Stimulated activated CD8-positive, alpha-beta memory T cell treated with anti-CD3 and anti-CD28 coated beads, Interleukin-15, amount 100 ng/mL, for 24 hours (primary cell): ENCODE measurements at regions not wholly inside any gene's neighbourhood (a gene's known extent, or its start where the extent isn't known, plus 50 kb on each side); places are given as distances from the start of the nearest gene placed in this dataset.
"Not testable (repeated sequence)": the region's sequence is repeated elsewhere in the genome, so short reads cannot be mapped to it uniquely, and the experiment has no call there.

Experiments
- DNase-seq: peaks from one replicate; pipeline ENCODE4 v3.0.0-alpha.2; 2020; ENCODE audit warnings: low read depth

DNA sequence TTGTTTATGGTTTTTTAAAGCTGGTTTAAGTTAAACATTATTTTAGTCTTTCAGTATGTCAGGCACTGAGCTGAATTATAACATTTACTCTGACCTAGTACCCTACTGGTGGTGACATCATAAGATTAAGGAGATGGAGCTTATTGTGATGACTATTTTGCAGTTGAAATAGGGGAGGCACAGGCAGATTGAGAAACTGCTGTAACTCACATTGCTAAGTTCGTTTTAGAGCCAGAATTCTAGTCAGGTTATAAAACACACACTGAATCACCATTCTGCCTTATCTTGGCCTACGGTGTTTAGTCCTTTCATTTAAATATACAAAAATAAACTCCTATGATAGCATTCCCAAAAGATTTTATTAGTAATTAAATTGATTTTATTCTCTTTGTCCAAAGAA lies 584.1 kb downstream of the TFAP2A start:
- no peak for DNase-seq

GRCh38 chr6:9825526-9825925 lies 589.3 kb downstream of the TFAP2A start:
- no peak for DNase-seq

GRCh38 chr6:9810727-9811126 lies 604.1 kb downstream of the TFAP2A start:
- not testable (repeated sequence) for DNase-seq

DNA sequence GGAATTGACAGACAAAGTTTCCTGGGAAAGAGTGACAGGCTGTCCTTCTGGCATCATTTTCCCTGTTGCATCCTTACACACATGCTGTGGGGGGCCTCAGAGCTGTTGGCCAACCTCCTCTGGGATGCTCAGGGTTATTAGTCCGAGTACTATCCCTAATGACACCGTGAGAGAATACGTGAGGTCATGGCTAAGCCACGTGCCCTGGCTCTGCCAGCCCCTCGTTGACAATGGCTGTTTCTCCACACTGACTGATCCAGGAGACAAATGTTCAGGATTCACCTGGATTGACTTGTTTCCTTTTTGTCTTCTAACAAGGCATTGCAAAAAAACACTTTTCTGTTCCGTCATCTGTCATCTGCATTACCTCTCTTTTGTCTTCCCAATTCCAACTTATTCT lies 604.6 kb downstream of the TFAP2A start:
- DNase-seq, result no peak

DNA sequence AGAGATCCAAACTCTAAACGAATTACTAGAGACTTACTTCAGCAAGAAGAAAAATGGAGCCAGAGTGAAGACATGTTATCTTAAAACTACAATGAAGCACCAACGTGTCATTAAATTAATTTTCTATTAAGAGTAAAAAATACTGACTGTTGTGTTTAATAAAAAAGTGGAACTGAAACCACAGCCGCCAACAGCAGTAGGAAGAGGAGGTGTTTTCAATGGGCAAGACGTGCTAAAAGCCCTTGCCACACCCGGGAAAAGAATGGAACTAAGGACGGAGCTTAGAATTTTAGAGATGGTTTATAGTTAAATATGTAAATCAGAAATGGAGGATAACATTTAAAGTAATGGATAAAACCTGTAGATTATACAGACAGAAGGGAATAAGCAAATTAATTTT lies 608.7 kb downstream of the TFAP2A start:
- no peak for DNase-seq

GRCh38 chr6:9801249-9801754 lies 613.6 kb downstream of the TFAP2A start:
- no peak for DNase-seq

DNA sequence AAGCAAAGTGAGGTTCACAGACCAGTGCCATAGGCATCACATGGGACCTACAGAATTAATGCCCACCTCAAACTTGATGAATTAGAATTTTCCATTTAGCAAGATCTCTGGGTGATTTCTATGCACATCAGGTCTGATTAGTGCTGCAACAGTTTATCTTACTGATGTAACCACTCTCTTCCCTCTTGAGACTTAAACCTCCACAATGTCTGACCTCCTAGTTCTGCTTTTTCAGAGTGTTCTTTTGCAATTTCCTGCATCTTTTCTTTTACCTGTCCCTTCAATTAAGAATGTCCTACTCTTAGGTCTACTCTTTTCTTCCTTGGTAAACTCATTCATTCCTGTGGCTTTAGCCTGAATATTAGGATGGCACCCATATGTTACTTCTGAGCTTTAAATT lies 615.3 kb downstream of the TFAP2A start:
- no peak for DNase-seq

- DNase-seq, result no peak
Measured at GRCh38 chr6:9796827-9797226, 618.0 kb downstream of the TFAP2A start.

DNA sequence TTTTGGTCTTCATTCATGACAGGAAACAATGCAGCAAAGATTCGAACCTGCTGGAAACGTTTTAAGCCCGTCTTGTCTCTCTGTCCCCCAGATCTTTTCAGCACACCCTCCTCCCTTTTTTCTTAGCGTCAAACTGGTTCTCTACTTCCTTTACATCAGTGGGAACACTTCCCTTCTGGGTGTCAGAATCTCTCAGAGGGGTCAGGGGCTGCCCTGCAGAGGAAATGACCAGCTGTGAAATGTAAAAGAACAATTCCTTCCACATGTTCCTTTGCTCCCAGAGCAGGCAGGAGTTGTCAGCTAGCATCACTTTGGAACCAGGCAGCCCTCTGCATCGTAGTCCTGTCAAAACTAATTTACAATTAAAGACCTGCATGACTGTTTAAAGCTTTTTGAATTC lies 619.0 kb downstream of the TFAP2A start:
- DNase-seq, result no peak

- no peak for DNase-seq
Measured at GRCh38 chr6:9789201-9789600, 625.7 kb downstream of the TFAP2A start.

GRCh38 chr6:9784786-9785185 lies 630.1 kb downstream of the TFAP2A start:
- DNase-seq, result no peak

DNA sequence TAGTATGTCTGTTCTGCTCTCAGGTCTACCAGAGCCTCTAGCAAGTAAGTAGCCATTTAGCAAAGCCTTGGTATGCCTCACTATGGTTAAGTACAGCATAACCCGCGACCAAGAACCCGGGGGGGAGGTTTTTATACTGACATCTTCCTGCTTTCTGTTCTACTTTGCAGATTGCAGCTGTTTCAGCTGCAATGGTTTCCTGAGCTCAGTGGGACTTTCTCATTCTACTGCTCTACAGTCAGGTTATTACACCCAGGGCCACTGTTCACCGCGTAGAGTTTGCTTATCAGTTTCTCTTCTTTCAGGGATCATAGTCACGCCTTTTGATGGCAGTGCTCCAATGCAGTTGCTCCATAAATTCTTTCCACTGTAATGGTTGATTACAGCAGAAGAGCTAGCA lies 631.3 kb downstream of the TFAP2A start:
- no peak for DNase-seq

DNA sequence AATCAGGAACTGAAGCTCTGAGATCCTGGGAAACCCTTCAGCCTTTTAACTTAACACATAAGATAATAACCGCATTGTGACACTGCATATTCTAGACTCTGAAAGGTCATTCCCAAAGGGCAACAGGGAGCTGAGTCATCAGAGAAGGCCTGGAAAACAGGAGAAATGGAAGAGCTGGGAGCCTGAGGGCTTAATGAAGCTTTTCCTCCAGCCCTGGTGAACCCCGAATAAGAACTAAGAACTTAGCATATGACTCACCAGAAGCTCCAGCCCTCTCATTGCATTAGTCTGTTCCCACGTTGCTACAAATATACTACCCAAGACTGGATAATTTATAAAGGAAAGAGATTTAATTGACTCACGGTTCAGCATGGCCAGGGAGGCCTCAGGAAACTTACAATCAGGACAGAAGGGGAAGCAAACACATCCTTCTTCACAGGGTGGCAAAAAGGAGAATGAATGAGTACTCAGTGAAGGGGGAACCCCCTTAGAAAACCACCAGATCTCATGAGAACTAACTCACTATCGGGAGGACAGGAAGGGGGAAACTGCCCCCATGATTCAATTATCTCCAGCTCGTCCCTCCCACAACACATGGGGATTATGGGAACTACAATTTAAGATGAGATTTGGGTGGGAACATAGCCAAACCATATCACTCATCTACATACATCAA lies 648.5 kb downstream of the TFAP2A start:
- DNase-seq, result no peak

DNA sequence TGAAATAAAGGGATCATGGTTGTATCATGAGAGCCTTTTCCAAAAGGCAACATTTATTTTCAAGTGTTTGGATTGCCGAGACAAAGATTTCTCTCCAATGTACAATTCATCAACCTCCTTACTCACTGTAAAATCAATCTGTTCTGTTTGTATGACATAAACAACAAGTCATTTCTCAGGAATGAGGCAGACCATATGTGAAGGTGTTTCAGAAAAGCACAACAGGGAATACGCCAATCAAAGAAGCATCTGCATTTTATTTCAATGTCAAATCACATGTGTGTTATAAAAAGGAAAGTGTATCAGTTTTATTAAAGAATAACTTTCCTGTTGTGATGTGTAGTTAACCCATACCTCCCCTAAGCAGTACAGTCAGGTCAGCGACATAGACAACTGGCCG lies 653.7 kb downstream of the TFAP2A start:
- DNase-seq, result no peak

DNA sequence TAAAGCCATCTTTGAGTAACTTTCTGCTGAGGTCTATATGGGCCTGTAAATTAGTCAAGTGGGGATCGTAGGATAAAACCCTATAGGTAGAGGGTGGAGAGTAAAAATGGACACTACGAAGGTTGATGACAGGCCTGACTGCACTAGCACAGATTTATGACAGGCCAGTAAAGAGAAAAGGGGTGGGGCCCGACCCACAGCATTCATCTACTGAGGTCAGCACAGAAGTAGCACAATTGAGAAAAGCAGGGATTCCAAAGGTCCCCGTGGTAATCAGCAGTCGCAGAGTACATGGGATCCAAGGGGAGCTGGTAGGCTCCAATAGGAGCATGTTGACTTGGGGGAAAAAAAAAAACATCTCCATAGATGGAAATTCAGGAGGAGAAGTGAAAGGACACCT lies 660.4 kb downstream of the TFAP2A start:
- DNase-seq, result no peak

DNA sequence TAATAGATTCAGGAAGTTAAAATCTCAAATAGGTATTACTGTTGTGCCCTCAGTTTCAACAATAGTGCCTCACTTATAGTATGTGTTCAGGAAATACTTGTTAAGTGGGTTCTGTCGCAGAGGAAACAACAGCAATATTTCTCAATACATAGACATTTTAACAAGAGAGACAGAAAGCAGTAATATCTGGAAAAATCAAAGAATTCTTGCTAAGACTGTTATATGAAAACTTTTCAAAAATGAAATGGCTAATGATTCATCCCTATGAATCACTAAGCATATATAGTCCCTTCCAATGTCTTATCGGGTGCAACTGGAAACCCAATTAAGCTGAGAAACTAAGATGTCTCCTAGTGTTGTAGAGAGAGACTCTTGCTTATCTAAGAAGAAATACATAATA lies 668.9 kb downstream of the TFAP2A start:
- no peak for DNase-seq

DNA sequence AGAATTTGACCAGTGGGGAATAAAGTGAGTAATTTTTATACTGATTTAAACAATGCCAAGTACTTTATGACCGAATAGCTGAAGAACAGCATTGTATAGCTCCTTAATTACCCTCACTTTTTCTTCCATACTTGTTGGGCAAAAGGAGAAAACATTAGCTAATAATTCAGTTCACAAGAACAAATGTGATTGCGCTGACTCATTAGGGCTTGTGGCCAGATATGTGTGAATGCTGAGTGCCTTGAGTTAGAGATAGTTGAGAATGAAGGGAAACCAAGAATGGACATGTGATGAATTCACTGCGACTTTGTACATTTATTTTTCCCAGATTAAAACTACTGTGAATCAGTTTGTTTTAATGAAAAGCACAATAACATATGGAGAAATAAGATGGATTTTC lies 669.4 kb downstream of the TFAP2A start:
- no peak for DNase-seq

DNA sequence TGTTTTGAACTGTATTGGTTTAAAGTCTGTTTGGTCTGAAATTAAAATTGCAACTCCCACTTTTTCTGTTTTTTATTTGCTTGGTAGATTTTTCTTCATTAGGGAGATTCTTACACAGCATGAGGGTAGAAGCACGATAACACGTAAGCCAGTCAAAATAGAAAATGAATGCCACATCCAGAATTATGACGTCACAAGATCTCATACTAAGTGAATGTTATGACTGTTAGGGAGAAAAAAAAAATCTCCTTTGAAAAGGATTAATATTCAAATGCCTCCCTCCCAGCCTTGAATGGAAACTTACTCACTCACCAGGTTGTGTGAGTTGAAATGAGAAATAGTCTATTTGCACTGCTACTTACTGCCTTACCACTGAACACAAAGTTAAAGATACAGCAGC lies 670.8 kb downstream of the TFAP2A start:
- DNase-seq, result no peak

DNA sequence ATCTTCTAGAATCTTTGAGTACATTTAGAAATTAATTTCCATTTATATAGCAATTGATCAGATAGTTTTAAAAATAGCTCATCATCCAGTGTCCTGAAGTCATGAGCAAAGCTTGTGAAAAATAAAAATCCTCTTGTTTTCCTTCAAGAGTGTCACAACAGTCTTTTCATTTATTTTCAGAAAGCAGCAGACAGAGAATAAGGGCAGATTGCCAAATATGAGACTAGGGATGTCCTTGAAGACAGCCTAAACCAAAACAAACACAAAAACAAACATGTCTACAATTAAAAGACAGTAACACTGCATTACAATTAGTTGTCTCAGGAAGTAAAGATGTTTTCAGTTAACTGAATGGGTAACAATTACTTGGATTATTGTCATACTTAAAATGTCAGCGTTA lies 682.8 kb downstream of the TFAP2A start:
- DNase-seq, result no peak

- DNase-seq, result not testable (repeated sequence)
Measured at GRCh38 chr6:9725776-9726175, 689.1 kb downstream of the TFAP2A start.

DNA sequence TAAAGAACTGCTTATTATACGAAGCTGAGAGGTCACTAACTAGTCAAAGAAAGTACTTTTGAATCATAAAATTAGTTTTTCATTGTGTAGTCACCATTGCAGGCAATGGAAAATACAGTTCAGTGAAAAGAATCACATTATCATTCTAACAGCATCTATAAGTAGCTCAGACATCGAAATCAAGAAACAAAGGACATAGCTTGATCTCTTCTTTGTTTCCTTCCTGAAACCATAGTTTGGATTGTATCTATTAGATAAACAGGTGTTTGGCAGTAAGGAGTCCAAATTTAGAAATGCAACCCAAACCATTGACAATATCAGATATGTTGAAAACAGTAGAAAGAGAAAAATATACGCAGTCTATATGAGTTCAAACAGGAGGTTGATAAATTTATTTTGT lies 697.3 kb downstream of the TFAP2A start:
- no peak for DNase-seq

DNA sequence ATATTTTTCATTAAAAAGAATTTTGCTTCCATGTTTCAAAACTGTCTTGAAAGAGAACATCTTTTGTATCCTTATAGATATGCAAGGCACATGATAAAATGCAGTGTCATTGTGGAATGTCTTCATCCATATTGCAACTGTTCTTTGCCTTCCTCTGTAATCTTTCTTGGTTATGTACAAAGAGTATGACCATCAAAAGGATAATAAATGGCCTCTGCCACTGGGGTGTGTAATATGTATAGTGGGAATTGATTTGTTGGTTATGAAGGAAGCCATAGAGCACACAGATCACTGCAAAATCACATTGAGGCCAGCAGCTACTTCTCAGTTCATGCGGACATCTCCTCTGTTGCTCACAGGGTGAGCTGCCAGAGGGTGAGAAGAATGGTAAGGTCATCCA lies 703.5 kb downstream of the TFAP2A start:
- DNase-seq, result no peak

GRCh38 chr6:9710574-9710973 lies 704.3 kb downstream of the TFAP2A start:
- DNase-seq, result no peak

DNA sequence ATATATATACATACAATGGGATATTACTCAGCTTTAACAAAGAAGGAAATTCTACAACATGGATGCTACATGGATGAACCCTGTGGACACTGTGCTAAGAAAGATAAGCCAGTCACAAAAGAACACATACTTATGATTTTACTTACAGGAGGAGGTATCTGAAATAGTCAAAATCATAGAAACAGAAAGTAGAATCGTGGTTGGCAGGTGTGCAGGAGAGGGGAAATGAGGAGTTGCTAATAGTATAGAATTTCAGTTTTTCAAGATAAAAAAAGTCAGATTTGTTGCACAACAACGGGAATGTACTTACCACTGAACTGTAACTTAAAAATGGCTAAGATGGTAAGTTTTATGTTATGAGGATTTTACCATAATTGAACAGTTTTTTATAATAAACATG lies 706.3 kb downstream of the TFAP2A start:
- DNase-seq, result no peak

DNA sequence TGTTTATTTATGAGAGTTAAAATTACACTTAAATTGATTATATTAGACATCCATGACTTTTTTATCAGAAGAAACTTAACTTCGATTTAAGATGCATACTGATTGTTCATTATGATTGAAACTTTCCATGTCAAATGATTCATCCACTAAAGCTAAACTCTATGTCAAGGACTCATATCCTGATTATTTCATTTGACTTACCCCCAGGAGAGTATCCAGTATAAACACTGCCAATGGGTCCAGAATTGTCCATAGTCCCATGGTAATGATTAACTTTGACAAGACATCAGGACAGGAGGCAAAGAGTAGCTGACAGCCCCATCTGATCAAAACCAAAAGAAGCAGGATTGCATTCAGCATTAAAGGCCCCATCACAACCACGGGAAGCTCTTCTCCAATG lies 709.9 kb downstream of the TFAP2A start:
- no peak for DNase-seq
